OCI-M1 (cell line): ENCODE measurements at regions not wholly inside any gene's neighbourhood (a gene's known extent, or its start where the extent isn't known, plus 50 kb on each side); places are given as distances from the start of the nearest gene placed in this dataset.
A peak's percentile ranks its signal among the peaks of the same experiment; 100 is the strongest.

Experiments used
- DNase-seq: peaks from one replicate; lab custom pipeline; 2025; lab: John Stamatoyannopoulos, UW

DNA sequence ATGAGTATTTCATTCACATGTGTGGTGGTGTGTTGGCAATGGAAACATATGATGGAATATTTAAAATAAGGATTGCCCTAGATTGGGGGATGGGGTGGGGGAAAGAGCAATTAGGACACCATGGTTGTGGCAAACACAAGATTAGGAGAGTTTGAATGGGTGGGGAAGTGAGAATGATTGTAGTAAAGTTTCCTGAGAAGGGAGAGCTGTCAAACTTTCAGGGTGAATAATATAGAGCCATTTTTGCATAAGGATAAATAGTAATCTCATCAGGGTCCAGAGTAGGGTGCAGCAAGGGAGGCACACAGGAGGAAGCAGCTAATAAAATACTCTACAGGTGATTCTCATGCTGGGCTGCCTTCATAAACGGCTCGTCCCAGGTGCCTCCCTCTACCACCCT is 294.9 kb upstream of the MARCKS start:
- DNase-seq, result no peak

- no peak for DNase-seq
These were observed 292.6 kb upstream of the MARCKS start for GRCh38 chr6:113564371-113565171.

DNA sequence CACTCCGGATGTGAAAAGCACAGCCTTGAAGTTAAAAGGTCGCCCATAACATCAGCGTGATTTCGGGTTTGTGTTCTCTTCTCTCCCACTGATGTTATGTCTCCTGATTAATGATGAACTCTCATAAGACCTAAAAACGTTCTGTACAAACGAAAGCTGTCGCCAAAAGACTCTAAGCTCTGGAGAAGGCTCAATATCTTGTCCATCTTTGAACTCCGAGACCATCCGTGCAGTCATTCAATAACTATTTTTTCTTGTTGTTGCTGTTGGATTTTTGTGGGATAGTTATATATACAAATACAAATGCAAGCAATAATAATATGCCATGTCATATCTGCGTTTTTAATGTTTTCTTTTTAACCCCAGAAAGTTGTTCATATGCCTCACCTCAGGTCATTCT is 291.8 kb upstream of the MARCKS start:
- no peak for DNase-seq

DNA sequence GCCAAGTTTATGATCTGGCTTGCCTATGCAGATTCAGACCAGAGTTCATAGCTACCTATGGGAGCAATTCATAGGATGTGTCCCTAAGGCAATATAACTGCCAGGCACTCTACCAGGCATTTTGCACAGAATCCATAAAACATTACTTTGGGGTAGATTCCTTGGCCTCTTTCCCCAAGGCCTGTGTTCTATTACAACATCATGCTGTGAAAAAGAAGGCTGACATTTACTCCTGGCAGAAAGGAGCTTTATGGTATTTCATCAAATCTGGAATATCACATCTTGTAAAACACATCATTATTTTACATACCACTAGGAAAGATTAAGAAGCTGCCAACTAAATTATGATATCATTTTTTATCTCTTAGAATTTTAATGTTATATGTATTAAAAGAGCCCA is 287.0 kb upstream of the MARCKS start:
- no peak for DNase-seq

GRCh38 chr6:113570641-113571040 is 286.5 kb upstream of the MARCKS start:
- no peak for DNase-seq

GRCh38 chr6:113574147-113574546 is 283.0 kb upstream of the MARCKS start:
- DNase-seq, result no peak

DNA sequence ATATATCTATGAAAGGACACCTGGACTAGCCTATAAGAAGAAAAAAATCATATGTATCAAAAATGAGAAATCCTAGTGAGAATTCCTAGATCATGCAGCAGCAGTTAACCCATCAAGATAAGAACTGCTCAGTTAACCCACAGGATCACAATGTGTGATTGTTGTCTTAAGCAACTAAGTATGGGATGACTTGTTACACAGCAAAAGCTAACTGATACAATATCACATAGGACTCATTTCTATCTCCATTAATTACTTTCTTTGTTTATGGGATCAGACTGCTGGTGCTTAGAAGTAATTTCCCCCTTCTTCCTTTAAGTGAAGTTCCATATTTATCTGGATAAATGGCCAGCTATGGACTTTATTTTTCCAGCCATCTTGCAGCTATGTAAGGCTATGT is 280.8 kb upstream of the MARCKS start:
- DNase-seq, result no peak

GRCh38 chr6:113578691-113579090 is 278.5 kb upstream of the MARCKS start:
- no peak for DNase-seq

DNA sequence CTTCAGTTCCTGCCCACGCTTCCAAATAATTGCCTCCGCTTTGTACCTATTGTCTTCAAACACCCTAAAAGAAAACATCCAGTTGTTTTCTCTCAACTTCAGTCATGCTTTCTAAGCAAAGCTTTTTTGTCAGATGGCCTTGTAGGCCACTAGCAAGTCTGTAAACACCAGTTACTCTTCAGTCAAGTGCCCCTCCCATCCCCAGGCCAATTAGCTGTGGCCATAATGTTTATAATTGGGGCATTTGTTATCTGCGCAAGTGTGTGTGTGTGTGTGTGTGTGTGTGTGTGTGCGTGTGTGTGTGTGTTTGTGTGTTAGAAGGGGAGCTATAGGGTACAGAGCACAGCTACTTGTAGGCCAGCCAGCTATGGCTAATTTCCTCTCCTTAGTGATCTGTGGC is 272.4 kb upstream of the MARCKS start:
- no peak for DNase-seq

DNA sequence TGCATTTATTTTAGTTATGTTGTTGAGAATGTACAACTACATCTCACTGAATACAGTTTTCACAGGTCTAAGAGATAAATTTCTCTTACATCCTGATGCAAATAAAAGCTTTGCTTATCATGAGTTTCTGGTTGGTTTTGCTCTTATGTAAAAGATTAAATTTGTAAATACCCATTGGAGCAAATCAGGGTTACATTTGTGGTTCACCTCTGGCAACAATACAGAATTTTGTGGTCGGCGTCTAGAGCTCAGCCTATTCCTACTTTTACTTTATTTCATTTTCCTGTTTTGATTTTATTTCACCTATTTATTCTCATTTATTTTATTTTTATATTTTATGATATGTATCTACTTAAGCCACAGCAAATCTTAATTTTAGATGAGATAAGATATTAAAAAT is 271.9 kb upstream of the MARCKS start:
- no peak for DNase-seq

GRCh38 chr6:113586413-113587077 is 270.6 kb upstream of the MARCKS start:
- no peak for DNase-seq

DNA sequence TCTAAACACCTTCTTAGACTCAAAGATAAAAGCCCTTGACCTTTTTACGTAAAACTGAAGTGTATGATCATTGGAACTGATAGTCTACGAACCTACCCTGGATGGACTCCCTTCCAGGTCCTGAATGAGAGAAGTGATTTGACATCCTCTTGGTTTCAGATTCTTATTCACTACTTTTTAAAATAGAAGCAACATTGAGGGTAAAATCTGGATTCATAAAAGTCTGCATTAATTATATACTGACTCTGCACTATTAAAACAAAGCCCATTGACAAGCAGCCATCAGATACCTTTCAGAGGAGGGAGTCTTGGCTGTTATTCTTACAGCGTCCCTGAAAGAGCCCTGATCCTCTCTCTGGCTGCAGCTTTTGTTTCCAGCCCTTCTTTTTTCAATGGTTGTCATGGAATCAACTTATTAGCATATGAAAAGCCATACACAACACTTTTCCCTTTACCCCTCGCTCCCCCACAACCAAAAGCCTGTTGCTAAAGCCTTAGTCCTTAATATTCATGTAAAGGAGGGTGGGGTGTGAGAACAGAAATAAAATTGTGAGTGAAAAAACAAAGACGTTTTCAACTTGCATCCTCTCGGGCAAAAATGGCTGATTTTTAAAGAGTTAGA is 270.0 kb upstream of the MARCKS start:
- DNase-seq, result no peak

GRCh38 chr6:113588646-113589045 is 268.5 kb upstream of the MARCKS start:
- no peak for DNase-seq

DNA sequence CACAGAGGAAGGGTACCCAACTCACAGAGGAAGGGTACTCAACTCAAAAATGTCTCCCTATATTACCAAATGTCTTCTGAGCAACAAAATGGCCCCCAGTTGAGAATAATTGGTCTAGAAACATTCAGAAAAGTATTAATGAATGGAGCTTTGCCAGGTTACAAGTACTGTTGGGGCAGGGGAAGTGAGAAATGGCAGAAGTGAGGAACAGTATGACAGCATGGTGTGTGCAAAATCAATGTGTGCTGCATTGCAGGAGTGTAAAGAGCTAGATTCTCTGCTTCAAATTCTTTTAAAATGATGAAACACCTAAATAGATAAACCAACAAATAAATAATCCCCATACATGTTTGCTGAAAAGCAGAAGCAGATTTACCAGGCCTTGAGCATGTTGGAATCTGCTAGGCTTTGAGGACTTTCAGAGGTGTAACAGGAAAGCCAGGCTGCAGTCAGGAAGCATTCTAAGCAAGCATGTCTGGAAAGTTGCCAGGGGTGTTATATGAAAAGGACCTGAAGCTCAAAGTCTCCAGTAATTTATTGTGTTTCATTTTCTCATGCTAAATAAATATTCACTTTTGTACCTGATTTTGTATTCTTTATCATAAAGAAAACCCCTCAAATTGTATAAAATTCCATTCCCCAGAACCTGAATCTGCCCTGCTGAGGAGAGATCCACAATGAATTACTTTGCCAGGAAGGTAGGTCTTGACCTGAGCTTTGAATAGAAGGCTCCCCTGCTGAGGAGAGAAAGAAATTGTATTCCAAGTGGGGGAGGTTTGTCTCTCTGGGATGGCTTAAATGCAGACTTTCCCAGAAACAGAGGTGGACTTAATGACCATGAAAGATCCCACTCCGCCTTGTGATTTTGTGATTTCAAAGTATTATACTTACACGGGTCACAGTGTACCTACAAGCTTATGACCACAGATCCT is 265.0 kb upstream of the MARCKS start:
- DNase-seq, result no peak

GRCh38 chr6:113594726-113595125 is 262.4 kb upstream of the MARCKS start:
- no peak for DNase-seq

GRCh38 chr6:113595911-113596376 is 261.2 kb upstream of the MARCKS start:
- DNase-seq, result no peak

DNA sequence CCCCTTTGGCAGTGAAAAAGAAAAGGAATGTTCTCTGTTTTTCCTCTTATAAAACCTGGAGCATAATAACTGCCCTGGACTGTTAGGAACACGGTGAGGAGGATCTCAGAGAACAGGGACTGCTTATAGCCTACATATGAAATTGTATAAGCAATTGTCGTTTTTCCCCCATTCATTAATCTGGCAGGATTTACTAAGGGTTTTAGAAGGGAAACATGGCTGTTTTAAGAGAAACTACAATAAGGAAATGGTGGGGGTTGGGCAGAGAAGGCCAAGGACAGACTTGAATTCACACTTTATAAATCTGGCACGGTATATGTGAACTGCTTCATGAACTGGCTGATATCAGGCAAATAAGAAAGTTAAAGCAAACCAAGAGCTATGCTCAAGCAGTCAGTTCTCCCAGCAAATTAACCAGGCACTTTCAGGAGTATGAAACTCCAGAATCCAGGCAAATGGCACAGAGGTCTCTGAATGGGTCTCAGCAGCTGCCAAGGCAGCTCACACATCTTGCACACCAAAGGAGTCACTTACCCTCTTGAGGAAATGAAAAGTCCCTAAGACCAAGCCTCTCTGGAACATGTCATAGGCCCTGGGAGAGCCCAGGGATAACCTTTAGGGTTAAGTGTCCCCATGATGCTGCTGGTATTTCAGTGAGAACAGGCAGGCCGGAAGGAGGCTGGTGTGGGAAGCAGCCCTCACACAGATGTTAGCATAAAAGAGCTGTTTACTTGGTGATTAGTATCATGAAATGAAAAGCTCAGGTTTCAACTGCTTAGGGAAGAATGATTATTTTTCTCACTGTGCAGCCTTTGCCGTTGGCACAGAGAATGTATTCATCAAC is 260.5 kb upstream of the MARCKS start:
- no peak for DNase-seq

DNA sequence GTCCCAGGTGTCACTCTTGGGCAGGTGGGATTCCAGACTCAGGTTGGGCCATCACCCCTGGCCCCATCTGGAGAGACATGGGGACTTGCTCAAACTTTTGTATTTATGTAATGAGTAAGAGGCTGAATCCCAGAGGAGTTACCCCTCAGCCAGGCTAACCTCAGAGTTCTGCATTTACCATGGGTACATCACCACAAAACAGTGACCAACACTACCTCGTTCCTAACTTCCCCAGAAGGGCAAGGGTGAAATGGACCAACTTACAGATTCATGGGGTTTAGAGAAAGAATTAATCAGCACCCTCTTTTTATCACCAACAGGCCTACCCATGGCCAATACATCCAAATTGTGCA is 259.9 kb upstream of the MARCKS start:
- no peak for DNase-seq

DNA sequence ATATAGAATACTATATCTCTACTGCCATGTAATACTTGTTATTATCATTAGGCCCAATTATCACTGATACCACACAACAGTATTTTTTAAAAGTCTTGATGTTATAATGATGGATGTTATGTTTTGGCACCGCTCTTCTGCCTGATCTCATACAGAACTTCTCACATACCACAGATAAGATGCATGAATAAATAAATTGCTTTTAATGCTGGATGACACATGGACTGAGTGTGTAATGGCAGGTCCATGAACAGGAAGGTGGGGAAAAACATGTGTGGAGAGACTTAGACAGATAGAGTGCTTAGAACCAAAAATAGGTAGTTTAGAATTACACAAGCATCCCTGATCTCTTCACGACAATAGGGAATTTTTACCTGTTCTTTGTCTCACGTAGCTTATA is 258.4 kb upstream of the MARCKS start:
- DNase-seq, result no peak

- peak; percentile 70 for DNase-seq
These were observed 257.7 kb upstream of the MARCKS start for GRCh38 chr6:113599444-113599843.
